WERI-Rb-1 (cell line): ENCODE measurements at regions not wholly inside any gene's neighbourhood (a gene's known extent, or its start where the extent isn't known, plus 50 kb on each side); places are given as distances from the start of the nearest gene placed in this dataset.

Experiments
- DNase-seq: peaks from one replicate; pipeline ENCODE4 v3.0.0-alpha.2; 2020
- H3K27ac ChIP-seq: fragments of 250-450 bp; sonication (Bioruptor Pico); 2 replicates; pipeline ENCODE4 v1.5.1; 2020; ENCODE audit warnings: mild to moderate bottlenecking, moderate library complexity
- H3K27me3 ChIP-seq: fragments of 250-450 bp; sonication (Bioruptor Pico); 2 replicates; pipeline ENCODE4 v1.5.1; 2021; ENCODE audit warnings: mild to moderate bottlenecking, low read depth, moderate library complexity; ENCODE audit not compliant: insufficient read depth, severe bottlenecking
- H3K36me3 ChIP-seq: fragments of 250-450 bp; sonication (Bioruptor Pico); 2 replicates; pipeline ENCODE4 v1.5.1; 2020; ENCODE audit warnings: mild to moderate bottlenecking, moderate library complexity
- H3K4me3 ChIP-seq: 2 replicates; pipeline ENCODE4 v1.5.1; 2011; ENCODE audit warnings: low read depth, mild to moderate bottlenecking, control low read depth, low read length
- H3K9me3 ChIP-seq: fragments of 250-450 bp; sonication (Bioruptor Pico); 2 replicates; pipeline ENCODE4 v1.5.1; 2021; ENCODE audit warnings: mild to moderate bottlenecking, moderate library complexity; ENCODE audit not compliant: severe bottlenecking
- TF ChIP-seq, protein P1 (sequence below): IDR thresholded peaks from 2 replicates; pipeline ENCODE4 v1.5.1; 2011; ENCODE audit warnings: low read depth, mild to moderate bottlenecking, control low read depth, inconsistent platforms, low read length

DNA sequence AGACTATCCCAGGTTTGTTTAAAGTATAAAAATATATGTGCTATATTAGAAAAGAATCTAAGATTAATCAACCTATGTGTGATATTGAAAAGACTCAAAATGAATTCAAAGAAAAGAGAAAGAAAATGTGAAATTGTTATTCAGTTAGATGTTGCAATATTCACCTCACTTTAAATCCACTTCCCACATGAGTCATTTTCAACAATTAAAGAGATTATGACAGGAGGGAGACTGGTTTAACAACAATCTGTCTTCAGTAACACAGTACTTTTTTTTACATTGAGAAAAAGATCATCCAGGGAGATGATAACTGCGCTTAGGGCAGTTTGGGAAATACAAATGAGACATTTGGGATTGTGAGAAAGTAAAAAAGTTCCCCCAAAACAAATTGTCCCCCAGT, 1246.2 kb downstream of the SLITRK1 start:
- H3K27ac ChIP-seq, result no peak overlapping the region
- no peaks in the 10 kb centered on the region for H3K36me3 ChIP-seq
- H3K27me3 ChIP-seq, result no peaks in the 10 kb centered on the region
- TF ChIP-seq, protein P1, sequence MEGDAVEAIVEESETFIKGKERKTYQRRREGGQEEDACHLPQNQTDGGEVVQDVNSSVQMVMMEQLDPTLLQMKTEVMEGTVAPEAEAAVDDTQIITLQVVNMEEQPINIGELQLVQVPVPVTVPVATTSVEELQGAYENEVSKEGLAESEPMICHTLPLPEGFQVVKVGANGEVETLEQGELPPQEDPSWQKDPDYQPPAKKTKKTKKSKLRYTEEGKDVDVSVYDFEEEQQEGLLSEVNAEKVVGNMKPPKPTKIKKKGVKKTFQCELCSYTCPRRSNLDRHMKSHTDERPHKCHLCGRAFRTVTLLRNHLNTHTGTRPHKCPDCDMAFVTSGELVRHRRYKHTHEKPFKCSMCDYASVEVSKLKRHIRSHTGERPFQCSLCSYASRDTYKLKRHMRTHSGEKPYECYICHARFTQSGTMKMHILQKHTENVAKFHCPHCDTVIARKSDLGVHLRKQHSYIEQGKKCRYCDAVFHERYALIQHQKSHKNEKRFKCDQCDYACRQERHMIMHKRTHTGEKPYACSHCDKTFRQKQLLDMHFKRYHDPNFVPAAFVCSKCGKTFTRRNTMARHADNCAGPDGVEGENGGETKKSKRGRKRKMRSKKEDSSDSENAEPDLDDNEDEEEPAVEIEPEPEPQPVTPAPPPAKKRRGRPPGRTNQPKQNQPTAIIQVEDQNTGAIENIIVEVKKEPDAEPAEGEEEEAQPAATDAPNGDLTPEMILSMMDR, result no peak
- no peak for DNase-seq
- no peak overlapping the region for H3K4me3 ChIP-seq
- no peaks in the 10 kb centered on the region for H3K9me3 ChIP-seq

DNA sequence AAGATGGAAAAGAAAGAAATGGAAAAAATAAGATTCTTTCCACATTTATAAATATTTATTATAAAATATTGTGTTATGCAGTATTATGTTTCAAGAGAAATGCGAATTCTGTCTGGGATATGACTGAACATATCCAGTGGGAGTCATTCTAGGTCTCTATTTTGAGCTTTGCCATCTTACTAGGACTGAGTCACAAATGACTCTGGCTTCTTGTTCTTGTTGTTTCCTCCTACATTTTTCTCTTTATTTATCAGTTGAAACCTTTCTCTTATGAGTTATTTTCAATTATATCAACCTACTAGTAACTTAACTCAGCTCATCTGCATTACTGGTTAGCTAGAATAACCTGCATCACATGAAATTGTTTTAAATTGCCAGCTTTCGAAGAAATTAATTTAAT, 1247.3 kb downstream of the SLITRK1 start:
- TF ChIP-seq, protein P1, result no peak
- Histone ChIP-seq H3K27me3 (no peaks in the 10 kb centered on the region), H3K4me3 (no peak overlapping the region), H3K9me3 (no peaks in the 10 kb centered on the region), H3K27ac (no peak overlapping the region), H3K36me3 (no peaks in the 10 kb centered on the region)
- DNase-seq, result no peak

DNA sequence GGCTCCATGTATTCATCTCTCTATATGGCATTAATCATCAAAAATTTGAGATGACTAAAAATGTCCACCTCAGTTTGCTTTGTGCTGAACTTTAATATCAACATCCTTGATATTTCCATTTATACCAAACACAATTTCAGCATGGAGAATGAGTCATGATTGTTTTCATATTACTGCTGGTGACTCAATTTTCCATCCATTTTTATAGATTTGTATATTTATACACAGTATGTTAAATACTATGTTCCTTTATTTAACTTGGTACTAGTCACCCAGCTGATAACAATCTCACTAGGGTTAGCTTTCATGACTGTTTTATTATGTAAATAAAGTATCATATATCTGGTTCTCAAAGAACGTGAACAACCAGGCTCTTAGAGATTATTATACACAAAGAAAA, 1255.1 kb downstream of the SLITRK1 start:
- H3K4me3 ChIP-seq, result no peak overlapping the region
- no peaks in the 10 kb centered on the region for H3K27me3 ChIP-seq
- no peaks in the 10 kb centered on the region for H3K36me3 ChIP-seq
- no peaks in the 10 kb centered on the region for H3K9me3 ChIP-seq
- DNase-seq, result no peak
- no peak overlapping the region for H3K27ac ChIP-seq
- TF ChIP-seq, protein P1, result no peak

DNA sequence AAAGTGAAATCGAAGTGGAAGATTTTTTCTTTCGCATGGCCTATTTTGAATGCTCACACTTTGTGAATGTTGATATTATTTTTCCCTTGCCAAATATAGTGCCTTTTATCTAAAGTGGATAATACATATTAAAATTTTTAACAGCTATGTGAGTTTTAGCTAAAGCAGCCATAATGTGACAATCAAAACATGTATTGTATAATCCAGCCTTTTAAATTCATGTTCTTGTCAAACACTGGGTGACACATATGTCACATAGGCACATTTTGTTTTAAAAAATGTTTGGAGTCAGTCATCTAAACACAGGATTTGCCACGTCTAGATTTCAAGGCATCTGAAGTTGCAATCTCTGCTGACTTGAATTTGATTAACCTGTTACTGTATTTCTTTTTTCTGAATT, 1256.6 kb downstream of the SLITRK1 start:
- DNase-seq, result no peak
- TF ChIP-seq, protein P1, result no peak
- Histone ChIP-seq H3K4me3 (no peak overlapping the region), H3K9me3 (no peaks in the 10 kb centered on the region), H3K27me3 (no peaks in the 10 kb centered on the region), H3K36me3 (no peaks in the 10 kb centered on the region), H3K27ac (no peak overlapping the region)

DNA sequence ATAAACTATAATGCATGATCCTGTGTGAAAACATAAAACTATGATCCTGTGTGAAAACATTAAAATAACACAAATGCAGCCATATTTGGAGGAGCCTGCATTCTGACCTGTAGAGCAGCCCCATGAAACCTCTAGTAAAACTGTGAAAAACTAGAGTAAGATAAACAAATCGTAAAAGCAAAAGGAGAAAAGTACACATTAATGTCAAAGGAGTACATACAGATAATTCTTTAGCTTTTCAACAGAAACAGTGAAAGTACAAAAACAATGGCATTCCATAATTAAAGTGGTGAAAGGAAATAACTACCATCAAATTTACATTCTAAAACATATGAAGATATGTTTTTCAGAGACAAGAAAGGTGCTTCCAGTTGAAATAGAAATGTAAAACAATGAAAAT, 1267.2 kb downstream of the SLITRK1 start:
- TF ChIP-seq, protein P1, result no peak
- H3K27ac ChIP-seq, result no peak overlapping the region
- no peaks in the 10 kb centered on the region for H3K27me3 ChIP-seq
- H3K36me3 ChIP-seq, result no peaks in the 10 kb centered on the region
- DNase-seq, result no peak
- H3K4me3 ChIP-seq, result no peak overlapping the region
- no peaks in the 10 kb centered on the region for H3K9me3 ChIP-seq

DNA sequence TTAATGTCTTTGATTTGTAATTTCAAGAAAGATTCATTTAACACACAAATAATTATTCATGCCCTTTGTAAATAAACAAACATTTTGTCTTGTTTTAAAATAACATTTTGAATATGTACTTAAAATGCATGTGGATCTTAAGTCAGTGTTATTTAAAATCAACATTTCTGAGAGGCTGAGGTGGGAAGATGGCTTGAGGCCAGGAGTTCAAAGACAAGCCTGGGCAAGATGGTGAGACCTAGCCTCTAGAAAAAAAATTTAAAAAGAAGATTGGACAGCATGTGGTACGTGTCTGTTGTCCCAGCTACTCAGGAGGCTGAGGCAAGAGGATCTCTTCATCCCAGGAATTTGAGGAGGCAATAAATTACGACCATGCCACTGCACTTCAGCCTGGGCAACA, 1268.2 kb downstream of the SLITRK1 start:
- no peaks in the 10 kb centered on the region for H3K36me3 ChIP-seq
- no peaks in the 10 kb centered on the region for H3K27me3 ChIP-seq
- no peaks in the 10 kb centered on the region for H3K9me3 ChIP-seq
- TF ChIP-seq, protein P1, result no peak
- no peak overlapping the region for H3K4me3 ChIP-seq
- H3K27ac ChIP-seq, result no peak overlapping the region
- no peak for DNase-seq
